Testis (tissue), 2 donors: ENCODE measurements at regions not wholly inside any gene's neighbourhood (a gene's known extent, or its start where the extent isn't known, plus 50 kb on each side); places are given as distances from the start of the nearest gene placed in this dataset.

Source experiments
- CTCF ChIP-seq, 3 experiments: fragments of 450-650 bp in 2 of 3; fragments of 200-600 bp in 1 of 3; sonication (generic) in 1 of 3; IDR thresholded peaks; one replicate each; pipeline ENCODE4 v1.5.1; 2016 to 2019; ENCODE audit warnings: antibody characterized with exemption in 3 of 3, mild to moderate bottlenecking in 2 of 3, moderate library complexity in 1 of 3
- POLR2A ChIP-seq: fragments of 450-650 bp; IDR thresholded peaks from one replicate; pipeline ENCODE4 v1.6.1; 2017; ENCODE audit warnings: antibody characterized with exemption, mild to moderate bottlenecking, moderate library complexity

- TF ChIP-seq CTCF (IDR thresholded peaks at IDR 0.05) (no peak), POLR2A (no peak)
These were observed 374.9 kb upstream of the JAG1 start for GRCh38 chr20:11048739-11049138.
